HG02610 (cell line): ENCODE measurements at regions not wholly inside any gene's neighbourhood (a gene's known extent, or its start where the extent isn't known, plus 50 kb on each side); places are given as distances from the start of the nearest gene placed in this dataset.

Experiments
- ATAC-seq: cut with Tn5 transposase; IDR thresholded peaks from one replicate; pipeline ENCODE4 v1.9.1; 2021; ENCODE audit warnings: mild to moderate bottlenecking, moderate library complexity; ENCODE audit not compliant: unreplicated experiment

- ATAC-seq: no peak
Measured at GRCh38 chr1:82752046-82752445, 951.3 kb downstream of the ADGRL2 start.

- ATAC-seq: no peak
Measured at GRCh38 chr1:82733645-82734044, 932.9 kb downstream of the ADGRL2 start.

GRCh38 chr1:82731216-82731615 is 930.5 kb downstream of the ADGRL2 start:
- ATAC-seq: no peak

DNA sequence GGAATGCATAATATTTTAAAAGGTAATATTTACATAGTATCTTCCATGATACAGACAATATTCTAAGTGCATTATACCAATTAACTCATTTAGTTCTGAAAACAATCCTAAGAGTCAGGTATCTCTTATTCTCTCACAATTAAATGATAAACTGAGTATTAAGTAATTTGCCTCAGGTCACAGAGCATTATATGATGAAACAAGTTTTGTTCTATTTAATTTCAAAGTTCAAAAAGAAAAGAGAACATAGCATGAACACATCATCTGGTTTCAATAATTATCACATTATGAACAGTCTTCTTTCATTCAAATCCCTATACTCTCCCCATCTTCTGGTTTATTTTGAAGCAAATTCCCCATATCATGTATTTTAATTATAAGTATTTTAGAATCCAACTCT is 927.5 kb downstream of the ADGRL2 start:
- ATAC-seq: no peak

DNA sequence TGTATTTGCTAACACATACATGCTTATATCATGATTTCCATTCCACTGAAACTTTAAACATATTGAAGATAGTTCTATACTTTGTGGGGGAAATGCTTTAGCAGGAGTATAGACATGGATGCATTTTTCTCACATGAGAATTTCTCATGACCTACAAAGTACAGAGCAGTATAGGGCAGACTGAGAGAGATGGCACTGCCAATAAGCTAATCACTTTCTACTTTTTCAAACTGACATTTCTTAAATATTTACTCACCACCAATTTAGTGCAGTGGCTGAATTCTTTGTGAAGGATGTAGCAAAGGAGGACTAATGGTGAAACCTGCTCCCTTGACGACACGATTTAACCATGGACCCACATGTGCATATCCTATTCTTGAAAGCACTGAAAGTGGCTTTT is 923.5 kb downstream of the ADGRL2 start:
- no peak for ATAC-seq

- no peak for ATAC-seq
Measured at GRCh38 chr1:82722608-82723007, 921.9 kb downstream of the ADGRL2 start.

GRCh38 chr1:82721702-82722101 is 921.0 kb downstream of the ADGRL2 start:
- no peak for ATAC-seq

- no peak for ATAC-seq
Measured at GRCh38 chr1:82718719-82719419, 918.1 kb downstream of the ADGRL2 start.

DNA sequence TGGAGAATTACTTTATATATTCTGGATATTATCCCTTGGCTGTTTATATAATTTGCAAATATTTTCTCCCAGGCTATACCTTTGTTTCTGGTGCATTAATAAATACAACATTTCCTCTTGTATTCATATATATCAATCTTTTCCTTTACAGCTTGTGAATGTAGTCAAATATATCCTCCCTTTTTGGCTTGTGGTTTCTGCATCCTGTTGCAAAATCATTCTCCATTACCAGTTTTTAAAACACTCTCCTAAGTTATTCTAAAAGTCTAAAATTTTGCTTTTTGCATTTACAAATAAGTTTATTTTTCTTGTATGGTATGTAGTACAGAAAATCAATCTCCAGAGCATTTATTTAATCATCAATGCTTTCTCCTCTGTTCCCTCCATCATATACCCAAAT is 909.4 kb downstream of the ADGRL2 start:
- ATAC-seq: no peak

GRCh38 chr1:82707681-82708080 is 906.9 kb downstream of the ADGRL2 start:
- ATAC-seq: no peak

GRCh38 chr1:82706741-82707140 is 906.0 kb downstream of the ADGRL2 start:
- no peak for ATAC-seq

GRCh38 chr1:82704966-82705365 is 904.2 kb downstream of the ADGRL2 start:
- ATAC-seq: no peak

GRCh38 chr1:82704393-82704792 is 903.7 kb downstream of the ADGRL2 start:
- ATAC-seq: no peak

- no peak for ATAC-seq
Measured at GRCh38 chr1:82703951-82704350, 903.2 kb downstream of the ADGRL2 start.

GRCh38 chr1:82700476-82700875 is 899.7 kb downstream of the ADGRL2 start:
- ATAC-seq: no peak

- no peak for ATAC-seq
Measured at GRCh38 chr1:82697965-82698364, 897.2 kb downstream of the ADGRL2 start.

DNA sequence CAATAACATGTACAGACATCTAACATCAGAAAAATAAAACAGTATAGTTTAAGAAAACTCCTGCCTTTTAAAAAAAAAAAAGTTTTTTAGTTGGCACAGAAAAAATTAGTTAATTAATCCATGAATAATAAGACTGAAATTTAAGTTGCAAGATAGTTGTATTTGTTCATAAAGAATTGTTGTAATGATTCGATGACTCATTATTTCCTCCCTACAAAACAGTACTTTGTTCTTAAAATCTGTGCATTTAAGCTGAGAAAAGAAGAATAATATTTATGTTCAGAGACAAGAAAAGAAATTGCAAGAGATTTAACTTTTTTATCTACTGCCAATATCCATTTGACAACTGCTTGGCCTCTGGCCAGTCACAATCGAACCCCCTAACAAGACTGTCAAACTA is 894.7 kb downstream of the ADGRL2 start:
- no peak for ATAC-seq

DNA sequence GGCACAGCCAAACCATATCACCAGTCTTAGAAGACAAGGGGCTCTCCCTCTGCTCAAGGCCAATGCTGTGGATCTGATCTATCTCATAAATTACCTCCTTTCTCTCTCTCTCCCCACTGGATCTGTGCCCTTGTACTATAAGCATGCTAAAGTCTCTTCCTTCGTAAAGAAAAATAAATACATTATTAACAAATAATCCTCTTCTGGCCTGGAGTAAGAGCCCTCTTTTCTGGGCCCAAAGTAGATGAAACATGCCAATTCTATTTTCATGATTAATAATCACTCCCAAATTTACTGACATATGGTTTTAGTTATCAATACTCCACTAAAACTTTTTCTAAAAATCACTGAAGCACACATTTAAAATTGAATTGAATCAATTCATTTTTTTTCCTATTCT is 889.7 kb downstream of the ADGRL2 start:
- no peak for ATAC-seq

DNA sequence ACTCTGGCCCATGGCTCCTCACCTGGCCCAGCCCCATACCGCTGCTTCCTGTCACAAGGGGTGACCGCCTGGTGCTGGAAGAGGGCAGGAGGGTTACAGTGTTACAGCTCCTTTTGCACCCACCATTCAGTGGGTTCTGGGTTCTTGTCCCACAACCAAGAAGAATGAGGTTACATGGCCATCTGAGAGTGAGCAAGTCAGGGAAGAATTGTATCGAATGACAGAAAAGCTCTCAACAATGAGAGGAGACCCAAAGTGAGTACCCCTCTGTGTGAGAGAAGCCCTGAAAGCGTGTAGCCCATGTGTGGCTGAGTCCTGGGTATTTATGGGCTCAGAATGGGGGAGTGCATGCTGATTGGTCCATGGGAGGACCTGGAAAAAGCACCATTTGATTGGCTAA is 888.5 kb downstream of the ADGRL2 start:
- no peak for ATAC-seq

GRCh38 chr1:82686774-82687173 is 886.0 kb downstream of the ADGRL2 start:
- ATAC-seq: no peak

- no peak for ATAC-seq
Measured at GRCh38 chr1:82646888-82647287, 846.2 kb downstream of the ADGRL2 start.

DNA sequence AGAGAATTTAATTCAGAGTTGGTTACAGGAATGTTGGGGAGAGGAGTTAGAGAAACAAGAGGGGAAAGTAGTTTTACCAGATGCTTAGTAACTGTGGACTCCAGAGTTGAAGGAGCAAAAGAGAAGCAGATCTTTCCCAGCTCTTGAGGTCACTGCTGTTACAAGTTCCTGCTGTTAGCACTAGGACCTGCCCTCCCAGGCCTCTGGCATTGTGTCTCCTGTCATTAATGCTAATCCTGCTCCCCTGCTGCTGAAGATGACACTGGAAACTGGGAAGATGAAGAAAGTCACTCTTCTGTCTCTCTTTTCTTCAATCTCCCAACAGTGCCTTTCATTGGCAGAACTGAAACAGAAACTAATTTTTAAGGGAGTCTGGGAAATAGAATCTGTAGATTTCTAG is 845.6 kb downstream of the ADGRL2 start:
- no peak for ATAC-seq

GRCh38 chr1:82644186-82644915 is 843.6 kb downstream of the ADGRL2 start:
- no peak for ATAC-seq
